Thyroid gland (tissue), 4 donors: ENCODE measurements at regions not wholly inside any gene's neighbourhood (a gene's known extent, or its start where the extent isn't known, plus 50 kb on each side); places are given as distances from the start of the nearest gene placed in this dataset.

Source experiments
- POLR2A ChIP-seq, 2 donors: fragments of 450-650 bp; IDR thresholded peaks; one replicate each; pipeline ENCODE4 v1.6.1; 2017; ENCODE audit warnings: antibody characterized with exemption in 2 of 2, mild to moderate bottlenecking in 2 of 2, moderate library complexity in 1 of 2
- TF ChIP-seq, protein P1 (sequence below), 6 experiments: fragments of 200-600 bp in 3 of 6; fragments of 450-650 bp in 3 of 6; sonication (generic) in 3 of 6; IDR thresholded peaks; one replicate each; pipeline ENCODE4 v1.5.1; 2016 to 2019; ENCODE audit warnings: antibody characterized with exemption in 6 of 6, mild to moderate bottlenecking in 2 of 6, inconsistent platforms in 1 of 6, moderate library complexity in 1 of 6

DNA sequence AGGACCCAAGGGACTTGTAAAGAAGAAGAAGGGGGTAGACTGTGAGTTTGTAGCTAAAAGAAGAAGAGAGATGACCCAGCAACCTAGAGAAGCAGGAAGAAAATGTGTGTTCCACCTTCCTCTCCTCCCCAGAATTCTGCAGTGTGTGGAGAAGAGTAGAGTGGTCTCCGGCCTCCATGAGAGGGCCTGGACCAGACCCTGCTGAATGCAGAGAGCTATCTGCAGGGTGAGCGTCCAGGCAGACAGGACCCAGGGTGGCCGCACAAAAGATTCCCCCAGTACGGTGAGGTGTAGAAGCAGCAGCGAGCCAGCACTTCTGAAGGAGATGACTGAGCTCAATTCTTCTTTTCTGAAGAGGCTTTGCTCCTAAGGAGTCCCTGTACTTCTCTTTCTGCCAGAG, 239.7 kb upstream of the ANKRD30A start:
- TF ChIP-seq, protein P1, sequence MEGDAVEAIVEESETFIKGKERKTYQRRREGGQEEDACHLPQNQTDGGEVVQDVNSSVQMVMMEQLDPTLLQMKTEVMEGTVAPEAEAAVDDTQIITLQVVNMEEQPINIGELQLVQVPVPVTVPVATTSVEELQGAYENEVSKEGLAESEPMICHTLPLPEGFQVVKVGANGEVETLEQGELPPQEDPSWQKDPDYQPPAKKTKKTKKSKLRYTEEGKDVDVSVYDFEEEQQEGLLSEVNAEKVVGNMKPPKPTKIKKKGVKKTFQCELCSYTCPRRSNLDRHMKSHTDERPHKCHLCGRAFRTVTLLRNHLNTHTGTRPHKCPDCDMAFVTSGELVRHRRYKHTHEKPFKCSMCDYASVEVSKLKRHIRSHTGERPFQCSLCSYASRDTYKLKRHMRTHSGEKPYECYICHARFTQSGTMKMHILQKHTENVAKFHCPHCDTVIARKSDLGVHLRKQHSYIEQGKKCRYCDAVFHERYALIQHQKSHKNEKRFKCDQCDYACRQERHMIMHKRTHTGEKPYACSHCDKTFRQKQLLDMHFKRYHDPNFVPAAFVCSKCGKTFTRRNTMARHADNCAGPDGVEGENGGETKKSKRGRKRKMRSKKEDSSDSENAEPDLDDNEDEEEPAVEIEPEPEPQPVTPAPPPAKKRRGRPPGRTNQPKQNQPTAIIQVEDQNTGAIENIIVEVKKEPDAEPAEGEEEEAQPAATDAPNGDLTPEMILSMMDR (IDR thresholded peaks at IDR 0.05) = no peak
- no peak for TF ChIP-seq POLR2A (IDR thresholded peaks at IDR 0.05)
